ENCODE measurements at regions not wholly inside any gene's neighbourhood (a gene's known extent, or its start where the extent isn't known, plus 50 kb on each side); places are given as distances from the start of the nearest gene placed in this dataset.

DNA sequence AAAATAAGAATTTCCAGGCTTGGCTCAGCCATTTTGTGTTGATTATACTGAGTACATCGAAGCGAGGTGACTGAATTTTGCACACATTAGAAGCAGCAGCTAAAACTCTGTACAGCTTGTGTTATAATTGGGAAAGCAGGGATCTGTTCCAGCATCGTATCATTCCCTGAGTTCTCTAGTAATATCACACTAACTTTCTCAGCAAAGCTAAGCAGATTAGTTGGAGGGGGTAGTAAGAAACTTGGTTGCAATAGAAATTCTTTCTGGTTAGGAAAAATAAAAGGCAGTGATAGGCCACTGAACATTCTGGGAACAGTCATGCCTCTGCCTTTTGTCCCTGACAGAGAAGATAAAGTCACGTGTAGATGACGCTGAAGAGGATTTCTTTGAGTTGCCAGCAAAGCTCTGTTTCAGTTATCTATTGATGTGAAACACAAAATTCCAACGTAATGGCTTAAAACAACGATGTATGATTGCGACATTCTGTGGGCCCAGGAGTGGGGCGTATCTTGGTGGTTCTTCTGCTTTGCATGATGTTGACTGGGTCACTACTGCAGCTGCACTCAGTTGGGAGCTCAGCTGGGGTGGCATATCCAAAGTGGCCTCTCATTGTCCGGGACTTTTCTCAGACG is 202.1 kb upstream of the MEX3C start:
- H3K4me1 ChIP-seq (ENCODE audit: insufficient read depth, low read length) = peaks cover 25% of the 10 kb centered on the region
- no peaks in the 10 kb centered on the region for H3K27me3 ChIP-seq (ENCODE audit: insufficient read depth, low read length)
- no peak overlapping the region for H3K9ac ChIP-seq (ENCODE audit: low read depth, low read length)
- WGBS = 93% methylated on average over 10 of the region's 11 CpGs
- H3K4me3 ChIP-seq (ENCODE audit: low read length) = no peak overlapping the region
- no peak overlapping the region for H3K27ac ChIP-seq (ENCODE audit: low read depth, low read length)
- H3K9me3 ChIP-seq (ENCODE audit: insufficient read depth, low read depth, low read length) = no peaks in the 10 kb centered on the region
- H3K36me3 ChIP-seq (ENCODE audit: insufficient read depth, low read length) = no peaks in the 10 kb centered on the region

DNA sequence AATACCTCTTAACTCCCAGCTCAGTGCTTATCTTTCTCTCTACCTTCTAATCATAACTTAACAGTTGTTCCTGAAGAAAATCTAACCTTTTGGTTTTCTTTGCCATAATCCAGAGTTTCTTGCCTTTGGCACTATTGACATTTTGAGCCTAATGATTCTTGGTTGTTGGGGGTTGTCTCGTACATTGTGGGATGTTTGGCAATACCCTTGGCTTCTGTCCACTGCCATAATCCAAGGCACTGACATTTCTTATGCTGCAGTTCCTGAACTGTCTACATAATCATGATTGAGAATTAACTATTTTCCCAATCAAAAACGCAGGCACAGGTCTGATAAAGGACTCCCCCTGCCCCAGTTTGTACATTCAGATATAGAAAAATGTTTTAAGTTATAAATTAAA is 203.2 kb upstream of the MEX3C start:
- Histone ChIP-seq H3K27ac (ENCODE audit: low read depth, low read length) (no peak overlapping the region), H3K4me1 (ENCODE audit: insufficient read depth, low read length) (peaks cover 26% of the 10 kb centered on the region), H3K9me3 (ENCODE audit: insufficient read depth, low read depth, low read length) (no peaks in the 10 kb centered on the region), H3K27me3 (ENCODE audit: insufficient read depth, low read length) (no peaks in the 10 kb centered on the region), H3K4me3 (ENCODE audit: low read length) (no peak overlapping the region), H3K9ac (ENCODE audit: low read depth, low read length) (no peak overlapping the region), H3K36me3 (ENCODE audit: insufficient read depth, low read length) (no peaks in the 10 kb centered on the region)
- 100% methylated on average over 2 of the region's 2 CpGs for WGBS

- WGBS = 93% methylated on average over 2 of the region's 2 CpGs
- peaks cover 30% of the 10 kb centered on the region for H3K4me1 ChIP-seq (ENCODE audit: insufficient read depth, low read length)
- no peak overlapping the region for H3K27ac ChIP-seq (ENCODE audit: low read depth, low read length)
- H3K4me3 ChIP-seq (ENCODE audit: low read length) = no peak overlapping the region
- H3K9me3 ChIP-seq (ENCODE audit: insufficient read depth, low read depth, low read length) = no peaks in the 10 kb centered on the region
- no peaks in the 10 kb centered on the region for H3K27me3 ChIP-seq (ENCODE audit: insufficient read depth, low read length)
- H3K36me3 ChIP-seq (ENCODE audit: insufficient read depth, low read length) = no peaks in the 10 kb centered on the region
- H3K9ac ChIP-seq (ENCODE audit: low read depth, low read length) = no peak overlapping the region
Measured at GRCh38 chr18:51401912-51402311, 204.4 kb upstream of the MEX3C start.

GRCh38 chr18:51404620-51405019 is 207.1 kb upstream of the MEX3C start:
- H3K36me3 ChIP-seq (ENCODE audit: insufficient read depth, low read length) = no peaks in the 10 kb centered on the region
- no peaks in the 10 kb centered on the region for H3K9me3 ChIP-seq (ENCODE audit: insufficient read depth, low read depth, low read length)
- no peaks in the 10 kb centered on the region for H3K27me3 ChIP-seq (ENCODE audit: insufficient read depth, low read length)
- no peak overlapping the region for H3K27ac ChIP-seq (ENCODE audit: low read depth, low read length)
- H3K4me3 ChIP-seq (ENCODE audit: low read length) = no peak overlapping the region
- H3K4me1 ChIP-seq (ENCODE audit: insufficient read depth, low read length) = peaks cover 23% of the 10 kb centered on the region
- no peak overlapping the region for H3K9ac ChIP-seq (ENCODE audit: low read depth, low read length)
- 95% methylated on average over 2 of the region's 2 CpGs for WGBS

- H3K27me3 ChIP-seq (ENCODE audit: insufficient read depth, low read length) = no peaks in the 10 kb centered on the region
- no peaks in the 10 kb centered on the region for H3K9me3 ChIP-seq (ENCODE audit: insufficient read depth, low read depth, low read length)
- no peak overlapping the region for H3K9ac ChIP-seq (ENCODE audit: low read depth, low read length)
- H3K27ac ChIP-seq (ENCODE audit: low read depth, low read length) = no peak overlapping the region
- WGBS = 69% methylated on average over 3 of the region's 4 CpGs
- peaks cover 23% of the 10 kb centered on the region for H3K4me1 ChIP-seq (ENCODE audit: insufficient read depth, low read length)
- H3K4me3 ChIP-seq (ENCODE audit: low read length) = no peak overlapping the region
- no peaks in the 10 kb centered on the region for H3K36me3 ChIP-seq (ENCODE audit: insufficient read depth, low read length)
Measured at GRCh38 chr18:51405683-51406477, 208.4 kb upstream of the MEX3C start.

DNA sequence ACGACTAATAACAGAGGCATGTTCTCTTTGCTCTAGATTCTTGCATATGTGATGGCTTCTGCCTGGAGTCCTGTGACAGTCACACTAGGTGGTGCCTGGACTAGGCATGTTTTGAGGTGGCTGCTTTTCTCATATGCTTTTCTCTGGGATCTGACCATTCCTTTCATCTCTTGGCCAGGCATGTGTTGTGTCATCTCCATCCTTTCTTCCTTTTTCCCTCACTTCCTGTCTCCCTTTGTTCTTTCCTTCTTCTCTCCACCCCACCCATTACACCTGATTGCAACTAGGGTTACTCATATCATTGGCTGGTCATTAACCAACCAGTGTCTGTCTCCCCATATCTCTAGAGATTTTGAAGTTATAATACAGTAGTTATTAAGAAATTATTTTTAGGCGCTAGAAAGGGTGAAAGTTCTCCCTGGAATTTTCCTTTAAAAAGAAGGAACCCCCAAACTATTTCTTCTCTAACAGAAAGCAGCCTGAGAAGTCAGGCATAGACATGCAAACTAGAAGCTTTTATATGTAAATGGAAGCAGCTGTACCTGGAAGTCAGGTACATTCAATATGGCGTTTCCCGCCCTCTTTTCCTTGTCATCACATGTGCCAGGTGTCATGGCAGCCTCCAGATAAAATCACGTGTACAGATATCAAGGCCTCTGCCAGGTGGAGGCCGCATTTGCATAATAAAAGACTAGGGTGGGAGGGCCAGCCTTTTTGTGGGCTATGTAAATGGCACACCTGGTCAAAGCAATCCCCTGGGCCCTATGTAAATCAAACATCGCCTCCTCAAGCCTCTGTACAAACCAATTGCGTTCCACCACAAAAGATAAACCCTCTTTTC is 220.4 kb upstream of the MEX3C start:
- no peak overlapping the region; the same call in 1 of the 2 replicates for H3K4me3 ChIP-seq (ENCODE audit: low read length)
- H3K27ac ChIP-seq (ENCODE audit: low read depth, low read length) = peak overlapping the region; percentile 87; the same call in 1 of the 2 replicates
- H3K9me3 ChIP-seq (ENCODE audit: insufficient read depth, low read depth, low read length) = no peaks in the 10 kb centered on the region
- H3K9ac ChIP-seq (ENCODE audit: low read depth, low read length) = peak overlapping the region; percentile 31
- H3K27me3 ChIP-seq (ENCODE audit: insufficient read depth, low read length) = no peaks in the 10 kb centered on the region
- WGBS = 78% methylated on average over 7 of the region's 8 CpGs
- H3K4me1 ChIP-seq (ENCODE audit: insufficient read depth, low read length) = peaks cover 36% of the 10 kb centered on the region
- no peaks in the 10 kb centered on the region for H3K36me3 ChIP-seq (ENCODE audit: insufficient read depth, low read length)

DNA sequence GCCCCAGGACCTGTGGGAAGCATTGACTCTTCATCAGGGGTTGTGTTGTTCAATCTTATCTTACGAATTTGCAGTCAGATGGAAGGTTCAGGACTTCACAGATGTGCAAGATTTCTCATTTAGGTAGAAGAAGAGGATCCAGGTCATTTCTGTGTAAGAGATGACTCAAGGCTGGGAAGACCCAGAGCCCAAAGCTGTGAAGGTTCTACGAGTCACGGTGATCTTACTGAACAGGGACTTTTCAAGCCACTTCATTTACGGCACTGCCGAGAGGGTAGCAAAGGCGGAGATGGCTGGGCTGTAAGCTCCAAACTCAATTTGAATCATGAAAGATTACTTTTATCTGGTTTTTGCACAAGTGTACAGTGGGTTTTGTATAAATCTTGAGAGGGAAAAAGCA is 228.0 kb upstream of the MEX3C start:
- Histone ChIP-seq H3K27ac (ENCODE audit: low read depth, low read length) (no peak overlapping the region), H3K36me3 (ENCODE audit: insufficient read depth, low read length) (no peaks in the 10 kb centered on the region)
- 79% methylated on average over 6 of the region's 6 CpGs for WGBS

GRCh38 chr18:51425889-51426288 is 228.4 kb upstream of the MEX3C start:
- no peak overlapping the region for H3K4me3 ChIP-seq (ENCODE audit: low read length)
- H3K27me3 ChIP-seq (ENCODE audit: insufficient read depth, low read length) = no peaks in the 10 kb centered on the region
- 64% methylated on average over 3 of the region's 3 CpGs for WGBS
- peaks cover 14% of the 10 kb centered on the region; the same call in 1 of the 2 replicates for H3K4me1 ChIP-seq (ENCODE audit: insufficient read depth, low read length)
- H3K9me3 ChIP-seq (ENCODE audit: insufficient read depth, low read depth, low read length) = no peaks in the 10 kb centered on the region
- H3K9ac ChIP-seq (ENCODE audit: low read depth, low read length) = no peak overlapping the region
- H3K27ac ChIP-seq (ENCODE audit: low read depth, low read length) = no peak overlapping the region
- no peaks in the 10 kb centered on the region for H3K36me3 ChIP-seq (ENCODE audit: insufficient read depth, low read length)

More for the DNA sequence above, 228.0 kb upstream of the MEX3C start:
- no peaks in the 10 kb centered on the region for H3K9me3 ChIP-seq (ENCODE audit: insufficient read depth, low read depth, low read length)
- H3K4me1 ChIP-seq (ENCODE audit: insufficient read depth, low read length) = peaks cover 18% of the 10 kb centered on the region
- H3K27me3 ChIP-seq (ENCODE audit: insufficient read depth, low read length) = no peaks in the 10 kb centered on the region
- H3K9ac ChIP-seq (ENCODE audit: low read depth, low read length) = no peak overlapping the region
- no peak overlapping the region for H3K4me3 ChIP-seq (ENCODE audit: low read length)

GRCh38 chr18:51426996-51427395 is 229.5 kb upstream of the MEX3C start:
- no peaks in the 10 kb centered on the region for H3K9me3 ChIP-seq (ENCODE audit: insufficient read depth, low read depth, low read length)
- no peak overlapping the region for H3K4me3 ChIP-seq (ENCODE audit: low read length)
- H3K36me3 ChIP-seq (ENCODE audit: insufficient read depth, low read length) = no peaks in the 10 kb centered on the region
- H3K27me3 ChIP-seq (ENCODE audit: insufficient read depth, low read length) = no peaks in the 10 kb centered on the region
- peaks cover 6% of the 10 kb centered on the region; the same call in 1 of the 2 replicates for H3K4me1 ChIP-seq (ENCODE audit: insufficient read depth, low read length)
- 68% methylated on average over 2 of the region's 2 CpGs for WGBS
- H3K27ac ChIP-seq (ENCODE audit: low read depth, low read length) = no peak overlapping the region
- H3K9ac ChIP-seq (ENCODE audit: low read depth, low read length) = no peak overlapping the region

GRCh38 chr18:51429644-51430043 is 232.2 kb upstream of the MEX3C start:
- no peak overlapping the region for H3K27ac ChIP-seq (ENCODE audit: low read depth, low read length)

DNA sequence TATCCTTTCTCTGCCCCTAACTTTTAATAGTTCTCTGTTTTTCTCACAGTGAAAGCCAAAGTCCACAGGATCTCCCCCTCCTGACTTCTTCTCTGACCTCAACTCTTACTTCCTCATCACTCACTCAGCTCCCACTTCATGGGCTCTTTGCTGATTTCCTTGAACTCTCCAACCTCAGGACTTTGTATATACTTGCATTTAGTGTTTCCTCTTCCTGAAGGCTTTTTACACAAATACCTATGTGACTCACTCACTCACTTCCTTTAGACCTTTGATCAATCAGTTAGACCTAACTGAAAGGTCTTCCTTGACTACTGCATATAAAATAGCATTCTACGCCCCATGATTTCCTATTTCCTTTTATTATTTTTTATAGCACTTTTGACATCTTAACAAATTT is 233.1 kb upstream of the MEX3C start:
- peaks cover 6% of the 10 kb centered on the region; the same call in 1 of the 2 replicates for H3K4me1 ChIP-seq (ENCODE audit: insufficient read depth, low read length)
- H3K9me3 ChIP-seq (ENCODE audit: insufficient read depth, low read depth, low read length) = no peaks in the 10 kb centered on the region
- no peaks in the 10 kb centered on the region for H3K27me3 ChIP-seq (ENCODE audit: insufficient read depth, low read length)
- no peaks in the 10 kb centered on the region for H3K36me3 ChIP-seq (ENCODE audit: insufficient read depth, low read length)
- H3K27ac ChIP-seq (ENCODE audit: low read depth, low read length) = no peak overlapping the region
- 94% methylated on average over 1 of the region's 1 CpG for whole genome bisulfite sequencing
- H3K9ac ChIP-seq (ENCODE audit: low read depth, low read length) = no peak overlapping the region
- H3K4me3 ChIP-seq (ENCODE audit: low read length) = no peak overlapping the region

More at GRCh38 chr18:51429644-51430043, 232.2 kb upstream of the MEX3C start:
- no peaks in the 10 kb centered on the region for H3K9me3 ChIP-seq (ENCODE audit: insufficient read depth, low read depth, low read length)
- no peaks in the 10 kb centered on the region for H3K27me3 ChIP-seq (ENCODE audit: insufficient read depth, low read length)
- no peak overlapping the region for H3K9ac ChIP-seq (ENCODE audit: low read depth, low read length)
- H3K4me1 ChIP-seq (ENCODE audit: insufficient read depth, low read length) = peaks cover 6% of the 10 kb centered on the region; the same call in 1 of the 2 replicates
- H3K4me3 ChIP-seq (ENCODE audit: low read length) = no peak overlapping the region
- H3K36me3 ChIP-seq (ENCODE audit: insufficient read depth, low read length) = no peaks in the 10 kb centered on the region
